PC-9 (cell line): ENCODE measurements at regions not wholly inside any gene's neighbourhood (a gene's known extent, or its start where the extent isn't known, plus 50 kb on each side); places are given as distances from the start of the nearest gene placed in this dataset.

Source experiments
- BruUV-seq: library from RNA; stranded (reverse); fragments of 400-500 nt; replicated peaks from 2 replicates; lab custom pipeline; 2021; lab: Mats Ljungman, UMichigan
- CTCF ChIA-PET: fragments of 300-600 bp; sonication (Branson Sonifier 250); formaldehyde crosslinking; loops from one replicate; lab custom pipeline; 2022; ENCODE audit warnings: antibody characterized with exemption; lab: Charles Lee
- POLR2A ChIA-PET: fragments of 300-600 bp; sonication (Branson Sonifier 250); formaldehyde crosslinking; loops from one replicate; lab custom pipeline; 2022; ENCODE audit warnings: antibody characterized with exemption; ENCODE audit not compliant: unreplicated experiment; lab: Charles Lee
- DNase-seq, 2 experiments: peaks; one replicate each; pipeline versions ENCODE4 v3.0.0 to v3.0.0-alpha.2; 2015 to 2022; ENCODE audit warnings: mixed read lengths in 1 of 2
- H2AFZ ChIP-seq: fragments of 200-600 bp; sonication (generic); 2 replicates; pipeline ENCODE4 v1.8.1; 2017; ENCODE audit warnings: antibody characterized with exemption
- H3F3A ChIP-seq: fragments of 200-600 bp; sonication (generic); 2 replicates; pipeline ENCODE4 v1.8.1; 2017; ENCODE audit warnings: antibody characterized with exemption, mild to moderate bottlenecking, low read depth; ENCODE audit not compliant: insufficient read depth
- H3K27ac ChIP-seq: fragments of 200-600 bp; sonication (generic); 2 replicates; pipeline ENCODE4 v1.6.1; 2016; ENCODE audit warnings: mixed run types
- H3K27me3 ChIP-seq: fragments of 200-600 bp; sonication (generic); 2 replicates; pipeline ENCODE4 v1.6.1; 2016; ENCODE audit warnings: low read depth, mixed run types; ENCODE audit not compliant: insufficient read depth
- H3K36me3 ChIP-seq: fragments of 200-600 bp; sonication (generic); 2 replicates; pipeline ENCODE4 v1.6.1; 2016; ENCODE audit warnings: low read depth, mixed run types
- H3K4me1 ChIP-seq: fragments of 200-600 bp; sonication (generic); replicated peaks from 2 replicates; pipeline ENCODE4 v1.6.1; 2016; ENCODE audit warnings: mixed run types; ENCODE audit not compliant: insufficient read depth
- H3K4me2 ChIP-seq: fragments of 200-600 bp; sonication (generic); 2 replicates; pipeline ENCODE4 v1.6.1; 2017; ENCODE audit warnings: mixed run types
- H3K4me3 ChIP-seq: fragments of 200-600 bp; sonication (generic); 2 replicates; pipeline ENCODE4 v1.6.1; 2016; ENCODE audit warnings: mixed run types
- H3K79me2 ChIP-seq: fragments of 200-600 bp; sonication (generic); 2 replicates; pipeline ENCODE4 v1.6.1; 2017; ENCODE audit warnings: low read depth, mixed run types
- H3K9me2 ChIP-seq: fragments of 200-600 bp; sonication (generic); 2 replicates; pipeline ENCODE4 v1.8.1; 2017; ENCODE audit warnings: mild to moderate bottlenecking; ENCODE audit not compliant: insufficient read depth
- H3K9me3 ChIP-seq: fragments of 200-600 bp; sonication (generic); 2 replicates; pipeline ENCODE4 v1.8.1; 2016; ENCODE audit warnings: low read depth; ENCODE audit not compliant: insufficient read depth
- H4K20me1 ChIP-seq: fragments of 200-600 bp; sonication (generic); 2 replicates; pipeline ENCODE4 v1.8.1; 2017; ENCODE audit not compliant: insufficient read depth
- CTCF ChIP-seq: fragments of 200-600 bp; sonication (generic); conservative IDR thresholded peaks from 2 replicates; pipeline ENCODE4 v1.6.1; 2017; ENCODE audit warnings: mixed run types, antibody characterized with exemption, mild to moderate bottlenecking, moderate library complexity
- EZH2 ChIP-seq: fragments of 200-600 bp; sonication (generic); IDR thresholded peaks from 2 replicates; pipeline ENCODE4 v1.8.0; 2017; ENCODE audit warnings: antibody characterized with exemption, low read depth
- intact Hi-C: fragments of 100-400 bp; cut with micrococcal nuclease; formaldehyde crosslinking; loops from one replicate; pipeline ENCODE4 v1.10.0; 2022; ENCODE audit not compliant: unreplicated experiment

- no peak for DNase-seq
- H3K4me1 ChIP-seq = peaks cover 21% of the 10 kb centered on the region
- no peak overlapping the region for H3K27ac ChIP-seq
- no peak overlapping the region for H3K4me2 ChIP-seq
- H3K9me3 ChIP-seq = no peaks in the 10 kb centered on the region
- H2AFZ ChIP-seq = no peak overlapping the region
- BruUV-seq = no TSS peak
- H4K20me1 ChIP-seq = no peaks in the 10 kb centered on the region
- no peaks in the 10 kb centered on the region for H3K36me3 ChIP-seq
- no peak for TF ChIP-seq CTCF
- TF ChIP-seq EZH2 = no peak
- H3K27me3 ChIP-seq = no peaks in the 10 kb centered on the region
- H3K79me2 ChIP-seq = no peaks in the 10 kb centered on the region
- no peaks in the 10 kb centered on the region for H3K9me2 ChIP-seq
- intact Hi-C loops = no loop called here
- no peak overlapping the region for H3K4me3 ChIP-seq
- POLR2A ChIA-PET = no interaction called here
- CTCF ChIA-PET = no interaction called here
- peaks cover 3% of the 10 kb centered on the region for H3F3A ChIP-seq
Measured at GRCh38 chr3:156620901-156621300, 53.5 kb upstream of the TIPARP start.

GRCh38 chr3:156620260-156620659 lies 54.1 kb upstream of the TIPARP start:
- H3K36me3 ChIP-seq = no peaks in the 10 kb centered on the region
- ChIA-PET CTCF (no interaction called here), POLR2A (no interaction called here)
- no TSS peak for BruUV-seq
- H3K27ac ChIP-seq = no peak overlapping the region
- no peaks in the 10 kb centered on the region for H3K79me2 ChIP-seq
- H2AFZ ChIP-seq = no peak overlapping the region
- intact Hi-C loops = no loop called here
- peaks cover 21% of the 10 kb centered on the region for H3K4me1 ChIP-seq
- no peak for DNase-seq
- no peak overlapping the region for H3K4me2 ChIP-seq
- peaks cover 9% of the 10 kb centered on the region for H3F3A ChIP-seq
- TF ChIP-seq EZH2 = no peak
- no peak for TF ChIP-seq CTCF
- H3K9me2 ChIP-seq = no peaks in the 10 kb centered on the region
- no peaks in the 10 kb centered on the region for H4K20me1 ChIP-seq
- H3K9me3 ChIP-seq = no peaks in the 10 kb centered on the region
- no peak overlapping the region for H3K4me3 ChIP-seq
- no peaks in the 10 kb centered on the region for H3K27me3 ChIP-seq

GRCh38 chr3:156619376-156619775 lies 55.0 kb upstream of the TIPARP start:
- no TSS peak for BruUV-seq

More at GRCh38 chr3:156619376-156619775, 55.0 kb upstream of the TIPARP start:
- CTCF ChIA-PET = no interaction called here
- H3K9me2 ChIP-seq = no peaks in the 10 kb centered on the region
- H3K36me3 ChIP-seq = no peaks in the 10 kb centered on the region
- intact Hi-C loops = no loop called here
- H4K20me1 ChIP-seq = no peaks in the 10 kb centered on the region
- DNase-seq = no peak
- H3K9me3 ChIP-seq = no peaks in the 10 kb centered on the region
- no peak overlapping the region for H3K4me2 ChIP-seq
- peaks cover 28% of the 10 kb centered on the region for H3K4me1 ChIP-seq
- peaks cover 18% of the 10 kb centered on the region for H3F3A ChIP-seq
- no peak overlapping the region for H3K4me3 ChIP-seq
- H3K27me3 ChIP-seq = no peaks in the 10 kb centered on the region
- H3K27ac ChIP-seq = no peak overlapping the region
- POLR2A ChIA-PET = no interaction called here
- no peaks in the 10 kb centered on the region for H3K79me2 ChIP-seq
- no peak overlapping the region for H2AFZ ChIP-seq
- no peak for TF ChIP-seq CTCF
- TF ChIP-seq EZH2 = no peak
